Smooth muscle cell (in vitro differentiated cells): ENCODE measurements at regions not wholly inside any gene's neighbourhood (a gene's known extent, or its start where the extent isn't known, plus 50 kb on each side); places are given as distances from the start of the nearest gene placed in this dataset.

Source experiments
- DNase-seq: peaks from one replicate; lab custom pipeline; 2025; ENCODE audit not compliant: unreplicated experiment; lab: John Stamatoyannopoulos, UW
- H2AFZ ChIP-seq: fragments of 200-600 bp; sonication (generic); 2 replicates; pipeline ENCODE4 v1.6.0; 2016; ENCODE audit warnings: antibody characterized with exemption, low read depth, mild to moderate bottlenecking
- H3F3A ChIP-seq: fragments of 200-600 bp; sonication (generic); 2 replicates; pipeline ENCODE4 v1.6.0; 2017; ENCODE audit warnings: antibody characterized with exemption, low read depth
- H3K27ac ChIP-seq: fragments of 200-600 bp; sonication (generic); 2 replicates; pipeline ENCODE4 v1.5.1; 2016; ENCODE audit warnings: low read depth, mild to moderate bottlenecking
- H3K27me3 ChIP-seq: fragments of 200-600 bp; sonication (generic); 2 replicates; pipeline ENCODE4 v1.6.1; 2016; ENCODE audit warnings: low read depth, mild to moderate bottlenecking
- H3K36me3 ChIP-seq: fragments of 200-600 bp; sonication (generic); 2 replicates; pipeline ENCODE4 v1.5.1; 2016; ENCODE audit warnings: low read depth
- H3K4me1 ChIP-seq: fragments of 200-600 bp; sonication (generic); 2 replicates; pipeline ENCODE4 v1.5.1; 2016; ENCODE audit warnings: low read depth
- H3K4me2 ChIP-seq: fragments of 200-600 bp; sonication (generic); 2 replicates; pipeline ENCODE4 v1.6.0; 2016; ENCODE audit warnings: mild to moderate bottlenecking
- H3K4me3 ChIP-seq: fragments of 200-600 bp; sonication (generic); 2 replicates; pipeline ENCODE4 v1.5.1; 2016; ENCODE audit warnings: mild to moderate bottlenecking
- H3K79me2 ChIP-seq: fragments of 200-600 bp; sonication (generic); 2 replicates; pipeline ENCODE4 v1.6.0; 2016; ENCODE audit warnings: low read depth, mild to moderate bottlenecking
- H3K9ac ChIP-seq: fragments of 200-600 bp; sonication (generic); 2 replicates; pipeline ENCODE4 v1.6.0; 2016; ENCODE audit warnings: low read depth
- H3K9me3 ChIP-seq: fragments of 200-600 bp; sonication (generic); replicated peaks from 2 replicates; pipeline ENCODE4 v1.5.1; 2016; ENCODE audit warnings: low read depth
- H4K20me1 ChIP-seq: fragments of 200-600 bp; sonication (generic); 2 replicates; pipeline ENCODE4 v1.6.0; 2016; ENCODE audit warnings: low read depth
- CTCF ChIP-seq: fragments of 200-600 bp; sonication (generic); IDR thresholded peaks from 2 replicates; pipeline ENCODE4 v1.5.1; 2017; ENCODE audit warnings: borderline replicate concordance, mild to moderate bottlenecking, antibody characterized with exemption; ENCODE audit not compliant: insufficient read depth, poor library complexity, severe bottlenecking
- WGBS: methylation state at CpG from one replicate; pipeline ENCODE4 v1.1.7; 2016; ENCODE audit warnings: low lambda C conversion rate; 5-methylcytosine and 5-hydroxymethylcytosine counted together

DNA sequence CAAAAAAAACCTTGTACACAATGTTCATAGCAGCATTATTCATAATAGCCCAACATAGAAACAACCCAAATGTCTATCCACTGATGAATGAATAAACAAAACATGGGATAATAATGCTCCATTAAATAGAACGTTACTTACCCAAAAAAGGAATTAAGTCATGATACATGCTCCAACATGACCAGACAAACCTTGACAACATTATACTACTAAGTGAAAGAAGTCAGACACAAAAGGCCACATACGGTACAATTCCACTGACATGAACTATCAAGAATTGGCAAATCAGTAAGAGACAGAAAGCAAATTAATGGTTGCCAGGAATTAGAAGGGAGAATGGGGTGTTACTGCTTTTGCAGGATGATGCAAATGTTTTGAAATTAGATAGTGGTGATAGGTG is 193.8 kb upstream of the SHISA6 start:
- DNase-seq = no peak
- Histone ChIP-seq H3K36me3 (no peaks in the 10 kb centered on the region), H2AFZ (no peak overlapping the region), H3K4me1 (no peaks in the 10 kb centered on the region), H3K9ac (no peak overlapping the region), H4K20me1 (no peaks in the 10 kb centered on the region), H3F3A (no peaks in the 10 kb centered on the region), H3K27ac (no peak overlapping the region), H3K79me2 (no peaks in the 10 kb centered on the region), H3K4me2 (no peak overlapping the region), H3K27me3 (no peaks in the 10 kb centered on the region), H3K4me3 (no peak overlapping the region), H3K9me3 (no peaks in the 10 kb centered on the region)
- 91% methylated on average over 2 of the region's 2 CpGs for WGBS
- no peak for TF ChIP-seq CTCF

DNA sequence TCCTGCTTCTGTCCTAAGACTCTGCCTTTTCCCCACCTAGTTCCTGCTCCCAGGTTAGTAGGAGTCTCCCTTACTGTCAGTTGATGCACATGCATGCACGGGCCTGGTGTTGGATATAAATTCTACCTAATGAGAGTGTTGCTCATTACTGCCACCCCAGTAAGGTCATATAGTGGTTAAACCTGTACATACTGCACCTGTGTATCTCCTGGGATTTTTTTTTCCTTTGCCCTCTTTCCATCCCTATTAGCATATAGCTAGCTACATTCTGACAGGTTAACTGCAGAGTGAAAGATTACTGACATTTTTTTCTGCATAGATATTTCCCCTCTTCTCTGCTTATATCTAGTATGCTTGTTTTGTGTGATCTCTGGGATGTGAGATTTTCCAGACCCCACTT is 201.5 kb upstream of the PIRT start:
- Histone ChIP-seq H3K9me3 (no peaks in the 10 kb centered on the region), H3K27ac (no peak overlapping the region), H3K4me1 (no peaks in the 10 kb centered on the region), H3K27me3 (no peaks in the 10 kb centered on the region), H3K79me2 (no peaks in the 10 kb centered on the region), H3K4me2 (no peak overlapping the region), H3K9ac (no peak overlapping the region), H3F3A (no peaks in the 10 kb centered on the region), H4K20me1 (no peaks in the 10 kb centered on the region), H3K4me3 (no peak overlapping the region), H2AFZ (no peak overlapping the region), H3K36me3 (no peaks in the 10 kb centered on the region)
- WGBS = 87% methylated on average over 1 of the region's 1 CpG
- DNase-seq = no peak
- TF ChIP-seq CTCF = no peak

DNA sequence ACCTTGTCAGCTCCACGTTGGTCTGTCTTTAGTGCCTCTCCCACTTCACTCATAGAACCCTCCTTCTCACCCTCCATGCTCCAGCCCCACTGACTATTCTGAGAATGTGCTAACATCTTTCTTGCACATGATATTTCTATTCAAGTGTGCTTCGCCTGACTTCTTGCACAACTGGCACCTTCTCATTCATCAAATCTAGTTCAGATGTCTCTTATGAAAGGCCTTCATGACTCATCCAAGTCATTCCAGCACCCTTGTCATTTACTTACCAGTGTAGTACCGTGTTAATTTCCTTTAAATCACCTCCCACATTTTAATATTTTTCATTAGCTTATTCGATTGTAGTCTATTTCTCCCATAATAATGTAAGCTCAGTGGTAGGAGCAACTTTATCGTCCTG is 197.8 kb upstream of the PIRT start:
- Histone ChIP-seq H4K20me1 (no peaks in the 10 kb centered on the region), H3K4me1 (no peaks in the 10 kb centered on the region), H3K9me3 (no peaks in the 10 kb centered on the region), H3K9ac (no peak overlapping the region), H3K27me3 (no peaks in the 10 kb centered on the region), H3F3A (no peaks in the 10 kb centered on the region), H3K36me3 (no peaks in the 10 kb centered on the region), H3K27ac (no peak overlapping the region), H3K79me2 (no peaks in the 10 kb centered on the region), H3K4me3 (no peak overlapping the region), H3K4me2 (no peak overlapping the region), H2AFZ (no peak overlapping the region)
- DNase-seq = no peak
- WGBS = 72% methylated on average over 5 of the region's 5 CpGs
- no peak for TF ChIP-seq CTCF

DNA sequence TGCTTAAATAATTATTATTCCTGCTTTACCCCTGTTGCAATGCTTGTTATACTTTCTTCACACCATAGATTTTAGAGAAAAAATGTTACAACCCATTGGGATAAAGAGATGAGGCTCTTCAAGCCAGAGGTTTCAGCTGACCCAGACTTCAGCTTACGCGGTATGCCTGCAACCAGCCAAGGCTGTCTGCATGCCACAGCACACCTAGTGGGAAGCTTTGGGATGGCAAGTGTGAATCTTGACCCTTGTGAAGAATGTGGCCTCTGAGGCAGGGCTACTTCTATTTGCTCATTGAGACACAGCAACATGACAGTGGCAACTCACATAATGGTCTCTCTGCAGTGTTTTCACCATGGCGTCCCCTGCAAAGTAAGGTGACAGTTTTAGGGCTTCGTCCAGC is 193.9 kb upstream of the PIRT start:
- Histone ChIP-seq H3K4me3 (no peak overlapping the region), H3F3A (no peaks in the 10 kb centered on the region), H3K27ac (no peak overlapping the region), H2AFZ (no peak overlapping the region), H3K9ac (no peak overlapping the region), H3K9me3 (no peaks in the 10 kb centered on the region), H3K4me1 (no peaks in the 10 kb centered on the region), H3K27me3 (no peaks in the 10 kb centered on the region), H3K4me2 (no peak overlapping the region), H3K79me2 (no peaks in the 10 kb centered on the region), H4K20me1 (no peaks in the 10 kb centered on the region), H3K36me3 (no peaks in the 10 kb centered on the region)
- 77% methylated on average over 4 of the region's 4 CpGs for WGBS
- no peak for TF ChIP-seq CTCF
- no peak for DNase-seq
